IMR-90 (cell line): ENCODE measurements at regions not wholly inside any gene's neighbourhood (a gene's known extent, or its start where the extent isn't known, plus 50 kb on each side); places are given as distances from the start of the nearest gene placed in this dataset.

Experiments
- ATAC-seq: fragments of 200-7000 bp; cut with Tn5 transposase; 2 replicates; pipeline ENCODE4 v1.9.1; 2020; ENCODE audit warnings: low read depth, mild to moderate bottlenecking, moderate library complexity
- BruUV-seq: library from RNA; stranded (reverse); fragments of 400-500 nt; replicated peaks from 2 replicates; lab custom pipeline; 2021; lab: Mats Ljungman, UMichigan
- CTCF ChIA-PET: fragments of 300-600 bp; formaldehyde crosslinking; extraction: SDS; loops from one replicate; lab custom pipeline; 2021; ENCODE audit warnings: antibody characterized with exemption; lab: Yijun Ruan, JAX
- POLR2A ChIA-PET: fragments of 300-600 bp; sonication (Branson Sonifier 250); formaldehyde crosslinking; loops from one replicate; lab custom pipeline; 2022; ENCODE audit warnings: antibody characterized with exemption; ENCODE audit not compliant: unreplicated experiment; lab: Charles Lee
- DNase-seq: peaks from one replicate; pipeline ENCODE4 v3.0.0; 2013
- H2AFZ ChIP-seq: replicated peaks from 2 replicates; pipeline ENCODE3; 2013; ENCODE audit warnings: low read length, mild to moderate bottlenecking; ENCODE audit not compliant: poor library complexity
- H2AK5ac ChIP-seq: 2 replicates; pipeline ENCODE4 v1.6.1; 2013; ENCODE audit warnings: low read depth, low read length, inconsistent platforms
- H2AK9ac ChIP-seq: replicated peaks from 2 replicates; pipeline ENCODE3; 2013; ENCODE audit warnings: mild to moderate bottlenecking, low read depth, low read length, moderate library complexity; ENCODE audit not compliant: poor library complexity
- H2BK120ac ChIP-seq: 2 replicates; pipeline ENCODE4 v1.6.1; 2013; ENCODE audit warnings: low read depth, low read length, inconsistent platforms
- H2BK15ac ChIP-seq: 3 replicates; pipeline ENCODE4 v1.6.1; 2013; ENCODE audit warnings: low read depth, low read length, inconsistent platforms
- H2BK20ac ChIP-seq: 2 replicates; pipeline ENCODE4 v1.6.1; 2013; ENCODE audit warnings: low read depth, mild to moderate bottlenecking, inconsistent platforms, low read length, moderate library complexity
- H2BK5ac ChIP-seq: 2 replicates; pipeline ENCODE4 v1.6.1; 2013; ENCODE audit warnings: mild to moderate bottlenecking, low read depth, low read length, inconsistent platforms; ENCODE audit not compliant: poor library complexity, severe bottlenecking
- H3K14ac ChIP-seq: replicated peaks from 2 replicates; pipeline ENCODE4 v1.6.1; 2013; ENCODE audit warnings: low read depth, low read length, inconsistent platforms
- H3K18ac ChIP-seq: 2 replicates; pipeline ENCODE4 v1.6.1; 2013; ENCODE audit warnings: low read depth, low read length, control low read depth
- H3K23ac ChIP-seq: 2 replicates; pipeline ENCODE4 v1.6.1; 2013; ENCODE audit warnings: low read depth, low read length, inconsistent platforms
- H3K27ac ChIP-seq: 2 replicates; pipeline ENCODE4 v1.5.1; 2013; ENCODE audit warnings: mild to moderate bottlenecking, control low read depth, low read length; ENCODE audit not compliant: insufficient read depth
- H3K27me3 ChIP-seq: 2 replicates; pipeline ENCODE4 v1.6.1; 2013; ENCODE audit warnings: low read length; ENCODE audit not compliant: control insufficient read depth, insufficient read depth
- H3K36me3 ChIP-seq: 2 replicates; pipeline ENCODE4 v1.6.1; 2013; ENCODE audit warnings: low read length, mixed read lengths; ENCODE audit not compliant: control insufficient read depth, insufficient read depth
- H3K4ac ChIP-seq: 2 replicates; pipeline ENCODE4 v1.6.1; 2013; ENCODE audit warnings: low read depth, low read length, inconsistent platforms
- H3K4me1 ChIP-seq: 2 replicates; pipeline ENCODE4 v1.6.1; 2013; ENCODE audit warnings: low read length, mixed read lengths; ENCODE audit not compliant: control insufficient read depth, insufficient read depth
- H3K4me2 ChIP-seq: 2 replicates; pipeline ENCODE4 v1.6.1; 2013; ENCODE audit warnings: low read depth, mild to moderate bottlenecking, control low read depth, low read length, moderate library complexity
- H3K4me3 ChIP-seq: 2 replicates; pipeline ENCODE4 v1.5.1; 2013; ENCODE audit warnings: low read depth, mild to moderate bottlenecking, control low read depth, low read length, moderate library complexity; ENCODE audit not compliant: insufficient read depth
- H3K56ac ChIP-seq: 2 replicates; pipeline ENCODE4 v1.6.1; 2013; ENCODE audit warnings: low read length, inconsistent platforms; ENCODE audit not compliant: insufficient read depth; ENCODE audit errors: extremely low read depth
- H3K79me1 ChIP-seq, 2 experiments: 2 replicates each; pipeline ENCODE4 v1.6.1; 2013; ENCODE audit warnings: low read length in 2 of 2, inconsistent platforms in 1 of 2, low read depth in 1 of 2
- H3K9ac ChIP-seq: 2 replicates; pipeline ENCODE4 v1.6.1; 2013; ENCODE audit warnings: low read depth, low read length, control low read depth
- H3K9me1 ChIP-seq: 2 replicates; pipeline ENCODE4 v1.6.1; 2013; ENCODE audit warnings: low read length, inconsistent platforms; ENCODE audit not compliant: insufficient read depth
- H3K9me3 ChIP-seq: 2 replicates; pipeline ENCODE4 v1.6.1; 2013; ENCODE audit warnings: low read length; ENCODE audit not compliant: control insufficient read depth, insufficient read depth
- H4K20me1 ChIP-seq: 2 replicates; pipeline ENCODE4 v1.6.1; 2013; ENCODE audit warnings: low read length, inconsistent platforms; ENCODE audit not compliant: insufficient read depth
- H4K5ac ChIP-seq: 2 replicates; pipeline ENCODE4 v1.6.1; 2013; ENCODE audit warnings: mild to moderate bottlenecking, low read depth, low read length, control low read depth
- H4K8ac ChIP-seq, 2 experiments: 2 replicates each; pipeline ENCODE4 v1.6.1; 2013; ENCODE audit warnings: low read depth in 2 of 2, low read length in 2 of 2, control low read depth in 1 of 2, inconsistent platforms in 1 of 2
- H4K91ac ChIP-seq: 2 replicates; pipeline ENCODE4 v1.6.1; 2013; ENCODE audit warnings: low read depth, low read length, inconsistent platforms; ENCODE audit not compliant: insufficient read depth
- MAFK ChIP-seq: IDR thresholded peaks from 2 replicates; pipeline ENCODE4 v1.6.1; 2012; ENCODE audit warnings: low read depth, low read length, improper control_type of control experiment
- NFE2L2 ChIP-seq: fragments of 150-350 bp; IDR thresholded peaks from 2 replicates; pipeline ENCODE4 v1.6.1; 2016; ENCODE audit warnings: low read depth, mild to moderate bottlenecking, low read length
- RFX5 ChIP-seq: IDR thresholded peaks from 2 replicates; pipeline ENCODE4 v1.8.0; 2012; ENCODE audit warnings: low read depth, mild to moderate bottlenecking, low read length, moderate library complexity
- WGBS, 2 experiments: methylation state at CpG; one replicate each; pipeline versions ENCODE4 v1.1.5 to v1.1.7; 2013; ENCODE audit warnings: missing lambda C conversion rate in 2 of 2; ENCODE audit not compliant: insufficient read length in 1 of 2; ENCODE audit errors: extremely low coverage in 2 of 2; 5-methylcytosine and 5-hydroxymethylcytosine counted together
- dilution Hi-C: fragments of 300-500 bp; cut with HindIII; formaldehyde crosslinking; loops from one replicate; pipeline ENCODE4 v1.14.3; 2018; ENCODE audit warnings: low sequenced_read_pairs; ENCODE audit not compliant: unreplicated experiment
- in situ Hi-C: fragments of 300-500 bp; cut with MboI; formaldehyde crosslinking; loops from 3 replicates; pipeline ENCODE4 v1.14.3; 2019; ENCODE audit warnings: low sequenced_read_pairs, inconsistent platforms, mixed read lengths
- intact Hi-C: fragments of 100-400 bp; cut with micrococcal nuclease; formaldehyde crosslinking; loops from 2 replicates; pipeline ENCODE4 v1.10.0; 2022

- H3K56ac ChIP-seq = no peak overlapping the region
- BruUV-seq = no TSS peak
- no peaks in the 10 kb centered on the region for H3K36me3 ChIP-seq
- no peaks in the 10 kb centered on the region for H3K9me1 ChIP-seq
- WGBS, 2 experiments = no CpG with 5 or more reads among the region's 2 CpGs
- H3K9ac ChIP-seq = no peak overlapping the region
- ChIA-PET CTCF (no interaction called here), POLR2A (no interaction called here)
- H3K18ac ChIP-seq = no peak overlapping the region
- in situ Hi-C loops = no loop called here
- no peak overlapping the region for H3K4me2 ChIP-seq
- H4K91ac ChIP-seq = no peak overlapping the region
- no peak overlapping the region for H2BK20ac ChIP-seq
- H4K20me1 ChIP-seq = no peaks in the 10 kb centered on the region
- dilution Hi-C loops = no loop called here
- intact Hi-C loops = no loop called here
- H3K9me3 ChIP-seq = no peaks in the 10 kb centered on the region
- DNase-seq = no peak
- no peak overlapping the region for H2BK15ac ChIP-seq
- no peak for ATAC-seq
- no peak overlapping the region for H4K5ac ChIP-seq
- H3K14ac ChIP-seq = no peak overlapping the region
- H4K8ac ChIP-seq = no peak overlapping the region
- H2AK9ac ChIP-seq = no peak overlapping the region
- H3K23ac ChIP-seq = no peak overlapping the region
- no peak overlapping the region for H2AFZ ChIP-seq
- no peak overlapping the region for H3K4me3 ChIP-seq
- H3K4ac ChIP-seq = no peak overlapping the region
- H3K27me3 ChIP-seq = no peaks in the 10 kb centered on the region
- no peaks in the 10 kb centered on the region for H3K4me1 ChIP-seq
- TF ChIP-seq RFX5 (no peak), MAFK (no peak), NFE2L2 (no peak)
- H2AK5ac ChIP-seq = no peak overlapping the region
- H3K27ac ChIP-seq = no peak overlapping the region
- no peak overlapping the region for H2BK120ac ChIP-seq
- H3K79me1 ChIP-seq = no peaks in the 10 kb centered on the region
- H2BK5ac ChIP-seq = no peak overlapping the region
These were observed 220.0 kb upstream of the NPVF start for GRCh38 chr7:25448301-25448700.
